ENCODE measurements at regions not wholly inside any gene's neighbourhood (a gene's known extent, or its start where the extent isn't known, plus 50 kb on each side); places are given as distances from the start of the nearest gene placed in this dataset.
"Not testable (repeated sequence)": the region's sequence is repeated elsewhere in the genome, so short reads cannot be mapped to it uniquely, and the experiment has no call there.

DNA sequence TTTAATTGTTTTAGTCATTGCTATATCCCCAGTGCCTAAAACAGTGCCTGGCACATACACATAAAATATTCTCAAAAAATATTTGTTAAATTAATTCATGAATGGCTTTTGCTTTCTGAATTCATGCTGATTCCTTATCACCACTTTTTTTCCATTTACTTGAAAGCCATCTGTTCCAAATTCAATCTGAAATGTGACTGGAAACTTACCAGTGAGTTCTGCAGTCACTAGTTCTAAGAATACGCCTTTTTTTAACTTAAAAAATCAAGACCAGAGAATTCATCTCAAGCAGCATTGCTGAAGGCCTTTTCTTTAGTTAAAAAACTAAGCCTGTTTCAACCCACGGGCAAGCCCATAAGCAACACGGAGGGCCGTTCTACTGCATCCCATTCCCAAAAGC lies 114.0 kb upstream of the ERCC4 start:
- DNase-seq (ENCODE audit: low read depth), result no peak

DNA sequence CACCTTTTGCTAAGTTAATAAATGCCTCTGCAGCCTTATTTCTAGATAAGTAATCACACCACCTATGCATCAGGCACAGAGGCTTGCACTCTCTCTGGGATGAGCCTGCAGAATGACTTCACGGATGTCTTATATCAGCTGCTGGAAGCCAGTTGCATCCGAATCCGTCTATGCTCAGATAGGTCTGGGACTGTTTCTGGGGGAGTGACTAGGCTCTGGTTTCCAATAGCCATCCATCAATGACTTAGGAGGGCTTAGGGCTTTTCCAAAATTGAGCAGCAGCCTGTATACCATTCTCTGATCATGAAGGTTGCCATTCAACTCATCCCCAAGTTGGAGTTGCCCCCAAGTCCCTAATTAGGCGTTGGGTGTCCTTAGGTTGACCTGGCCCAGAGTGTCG lies 113.3 kb upstream of the ERCC4 start:
- DNase-seq (ENCODE audit: low read depth), result no peak

DNA sequence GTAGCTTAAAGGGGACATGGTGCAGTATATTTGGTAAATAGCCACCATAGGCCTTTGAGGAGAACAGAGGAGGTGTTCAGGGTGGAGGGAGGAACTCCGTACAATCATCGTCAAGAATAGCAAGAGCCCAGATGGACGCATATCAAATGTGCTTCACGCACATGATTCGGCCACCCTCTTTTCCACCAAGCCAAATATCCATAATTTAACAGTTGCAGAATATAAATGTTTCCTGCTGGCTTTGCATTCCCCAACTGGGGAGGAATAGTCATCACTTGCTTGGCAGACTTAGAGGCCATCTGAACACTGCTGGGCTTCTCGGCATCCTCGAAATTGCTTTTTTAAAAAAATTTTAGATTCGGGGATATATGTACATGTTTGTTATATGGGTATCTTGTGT lies 111.9 kb upstream of the ERCC4 start:
- DNase-seq (ENCODE audit: low read depth), result no peak

DNA sequence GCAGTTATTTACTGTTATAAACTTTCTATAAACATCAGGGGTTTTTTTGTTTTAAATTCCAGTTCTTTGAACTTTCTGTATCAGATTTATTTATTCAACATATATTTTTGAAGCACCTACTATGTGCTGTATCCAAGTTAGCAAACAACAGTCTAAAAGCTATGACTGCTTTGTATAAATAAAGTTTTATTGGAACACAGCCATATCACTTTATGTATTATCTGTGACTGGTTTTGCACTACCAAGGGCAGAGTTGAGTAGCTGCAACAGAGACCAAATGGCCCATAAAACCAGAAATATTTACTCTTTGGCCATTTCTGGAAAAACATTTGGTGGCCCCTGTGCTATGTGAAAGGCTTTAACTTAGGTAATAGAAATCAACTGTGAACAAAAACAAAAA lies 110.2 kb upstream of the ERCC4 start:
- DNase-seq (ENCODE audit: low read depth), result no peak

DNA sequence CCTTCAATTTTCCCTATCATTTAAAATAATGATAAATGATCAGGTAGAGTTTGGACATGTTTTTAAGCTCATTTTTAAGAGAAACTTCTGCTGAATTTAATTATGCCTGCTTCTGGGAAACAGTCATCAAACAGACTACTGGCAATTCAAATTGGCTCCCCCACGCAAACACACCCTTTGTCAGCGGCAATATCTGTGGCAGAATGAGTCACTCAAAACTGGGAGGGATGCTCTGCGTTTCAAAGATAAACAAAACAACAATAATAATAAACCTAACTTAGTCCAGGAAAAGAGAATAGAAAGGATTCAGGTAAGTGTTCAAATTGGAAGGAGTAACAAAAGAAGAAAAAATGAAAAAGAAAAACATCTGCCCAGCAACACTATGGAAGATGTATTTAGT lies 108.1 kb upstream of the ERCC4 start:
- no peak for DNase-seq (ENCODE audit: low read depth)

DNA sequence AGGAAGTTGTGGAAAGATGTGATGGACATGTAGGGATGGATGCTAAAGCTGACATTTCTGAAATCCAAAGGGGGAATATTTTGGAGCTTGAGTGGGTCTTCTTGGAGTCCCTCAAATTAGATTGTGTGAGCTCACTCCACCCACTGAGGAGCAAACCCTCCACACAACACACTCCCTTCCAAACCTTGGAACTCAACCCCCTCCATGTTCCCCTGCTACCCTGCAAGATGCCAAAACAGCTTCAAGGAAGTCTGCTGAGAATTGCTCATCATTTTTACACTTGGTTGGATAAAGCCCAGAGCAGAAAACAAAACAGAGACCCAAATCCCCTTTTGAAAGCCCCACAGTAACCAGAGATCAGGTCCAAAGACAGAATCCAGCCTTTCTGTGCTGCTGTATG lies 103.3 kb upstream of the ERCC4 start:
- DNase-seq (ENCODE audit: low read depth), result no peak

DNA sequence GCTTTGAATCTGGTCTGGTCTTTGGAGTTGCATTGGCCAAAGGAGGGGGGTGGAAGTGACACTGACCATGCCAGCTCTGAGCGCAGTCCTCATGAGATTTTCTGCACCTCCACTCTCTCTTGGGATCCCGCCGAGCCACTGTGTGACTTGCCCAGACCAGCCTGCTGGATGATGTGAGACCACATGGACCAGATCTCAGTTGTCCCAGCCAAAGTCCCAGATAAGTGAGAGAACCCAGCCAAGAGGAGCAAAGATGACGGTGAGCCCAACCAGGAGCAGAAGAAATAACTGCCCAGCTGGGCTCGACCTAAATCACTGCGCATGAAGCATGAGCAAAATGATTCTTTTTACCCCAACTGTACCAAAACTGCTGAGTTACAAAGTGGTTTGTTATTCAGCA lies 96.5 kb upstream of the ERCC4 start:
- DNase-seq (ENCODE audit: low read depth), result no peak

DNA sequence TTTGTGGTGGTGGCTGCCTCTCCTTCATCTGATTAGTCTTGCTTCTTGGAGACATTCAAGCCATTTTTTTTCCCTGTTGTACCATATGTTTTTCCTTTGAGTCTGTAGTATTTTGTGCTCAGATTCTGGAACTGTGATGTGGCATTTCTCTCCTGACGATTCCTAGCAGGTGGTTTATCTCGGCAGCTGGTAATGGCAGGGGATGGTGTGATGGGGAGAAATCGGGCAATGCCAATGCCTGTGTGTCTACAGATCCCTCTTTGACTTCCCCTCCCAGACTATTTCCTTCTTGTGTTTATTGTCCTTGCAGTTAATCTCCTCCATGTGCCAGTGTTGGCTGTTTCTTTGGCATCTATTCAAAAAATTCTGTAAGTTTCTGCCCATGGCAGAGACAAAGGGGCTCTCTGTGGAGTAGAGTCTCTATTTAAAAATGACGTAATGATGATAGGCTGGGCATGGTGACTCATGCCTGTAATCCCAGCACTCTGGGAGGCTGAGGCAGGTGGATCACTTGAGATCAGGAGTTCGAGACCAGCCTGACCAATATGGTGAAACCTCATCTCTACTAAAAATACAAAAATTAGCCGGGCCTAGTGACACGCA lies 90.2 kb upstream of the ERCC4 start:
- no peak for DNase-seq (ENCODE audit: low read depth)

DNA sequence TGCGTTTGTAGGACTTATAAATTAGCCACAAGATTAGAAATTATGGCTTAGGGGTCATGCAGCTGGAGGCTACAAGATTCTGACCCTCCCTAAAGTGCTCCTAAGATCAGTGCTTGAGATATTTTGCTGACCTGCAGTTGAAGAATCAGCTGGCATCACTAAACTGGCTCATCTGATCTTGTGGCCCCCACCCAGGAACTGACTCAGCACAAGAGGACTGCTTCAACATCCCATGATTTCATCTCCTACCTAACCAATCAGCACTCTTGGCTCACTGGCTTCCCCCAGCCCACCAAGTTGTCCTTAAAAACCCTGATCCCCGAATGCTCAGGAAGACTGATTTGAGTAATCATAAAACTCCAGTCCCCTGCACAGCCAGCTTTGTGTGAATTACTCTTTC lies 86.4 kb upstream of the ERCC4 start:
- DNase-seq (ENCODE audit: low read depth), result no peak

DNA sequence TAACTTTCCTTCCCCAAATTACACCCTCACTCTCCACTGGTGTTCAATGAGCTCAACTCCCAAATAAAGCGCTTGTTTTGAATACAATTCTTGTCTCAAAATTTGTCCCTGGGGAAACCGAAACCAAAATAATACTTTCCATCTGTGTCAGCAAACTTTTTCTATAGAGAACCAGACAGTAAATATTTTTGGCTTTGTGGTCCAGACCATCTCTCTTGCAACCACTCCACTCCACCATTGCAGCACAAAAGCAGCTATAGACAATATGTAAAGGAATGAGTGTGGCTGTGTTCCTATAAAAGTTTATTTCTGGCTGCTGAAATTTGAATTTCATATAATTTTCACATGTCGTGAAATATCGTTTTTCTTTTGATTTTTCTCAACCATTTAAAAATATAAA lies 84.6 kb upstream of the ERCC4 start:
- DNase-seq (ENCODE audit: low read depth), result no peak

DNA sequence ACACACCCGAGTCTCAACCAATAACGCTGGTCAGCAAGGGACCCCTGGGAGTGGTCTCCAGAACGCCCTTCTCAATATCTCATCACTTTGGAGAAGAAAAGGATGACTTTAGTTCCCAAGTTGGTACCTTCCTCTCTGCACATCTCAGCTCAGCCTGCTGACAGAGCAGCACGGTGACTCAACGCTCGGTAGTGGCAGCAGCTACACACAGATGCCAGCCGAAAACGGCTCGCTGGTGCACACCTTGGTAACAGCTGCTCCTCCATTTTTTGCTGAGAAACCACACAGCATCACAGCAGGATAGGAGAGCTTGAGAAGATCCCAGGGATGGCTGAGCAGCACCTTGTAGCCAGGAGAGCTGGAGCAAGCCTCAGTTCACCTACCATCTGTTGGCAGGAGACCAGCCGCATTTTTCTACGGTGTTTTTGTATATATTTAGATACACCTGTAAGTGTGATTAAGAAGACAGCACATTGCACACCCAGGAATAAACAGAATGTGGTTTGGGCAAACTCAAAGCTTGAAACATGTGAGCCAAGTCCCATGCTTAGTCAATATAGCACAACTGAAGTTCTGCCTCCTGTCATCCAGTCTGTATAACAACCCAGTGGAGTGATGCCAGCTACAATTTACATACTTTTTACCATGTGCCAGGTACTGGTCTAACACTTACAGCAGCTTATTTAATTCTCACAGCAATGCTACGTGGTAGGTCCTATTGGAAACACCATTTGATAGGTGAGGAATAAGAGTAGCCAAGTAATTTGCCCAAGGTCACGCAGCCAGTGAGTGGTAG lies 83.8 kb upstream of the ERCC4 start:
- no peak for DNase-seq (ENCODE audit: low read depth)

DNA sequence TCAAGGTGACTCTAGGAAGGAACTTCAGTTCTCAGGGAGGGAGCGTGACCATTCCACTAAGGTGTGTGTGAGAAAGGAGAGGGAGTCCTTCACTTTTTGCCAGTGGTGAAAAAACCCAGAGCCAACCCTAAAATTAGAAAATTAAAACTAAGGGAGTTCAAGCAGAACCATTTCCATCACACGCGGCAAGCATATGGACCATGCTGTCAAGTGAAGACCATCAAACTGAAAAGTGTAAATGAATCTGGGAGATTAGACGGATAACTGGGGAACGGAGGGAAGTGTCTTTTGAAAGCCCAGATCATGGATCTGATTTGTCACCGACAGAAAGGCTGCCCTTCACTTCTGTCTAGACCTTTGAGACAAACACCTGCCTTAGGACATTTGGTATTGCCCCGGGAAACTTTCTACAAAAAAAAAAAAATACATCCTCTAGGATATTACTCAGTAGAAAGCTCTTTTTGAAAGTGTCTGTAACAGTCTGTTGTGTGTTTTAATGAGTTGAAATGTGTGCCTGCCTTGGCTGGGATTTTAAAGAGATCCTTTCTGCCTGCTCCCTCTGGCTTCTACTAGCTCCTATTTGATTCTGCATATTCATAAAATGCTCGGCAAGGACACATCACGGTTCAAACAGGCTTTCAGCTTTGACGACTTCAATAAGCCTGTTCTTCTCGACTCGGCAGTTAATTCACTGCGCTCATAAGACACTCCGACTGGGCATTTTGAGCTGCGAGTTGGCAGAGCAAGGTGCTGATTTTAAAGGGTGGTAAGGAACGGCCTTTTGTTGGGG lies 81.4 kb upstream of the ERCC4 start:
- no peak for DNase-seq (ENCODE audit: low read depth)

DNA sequence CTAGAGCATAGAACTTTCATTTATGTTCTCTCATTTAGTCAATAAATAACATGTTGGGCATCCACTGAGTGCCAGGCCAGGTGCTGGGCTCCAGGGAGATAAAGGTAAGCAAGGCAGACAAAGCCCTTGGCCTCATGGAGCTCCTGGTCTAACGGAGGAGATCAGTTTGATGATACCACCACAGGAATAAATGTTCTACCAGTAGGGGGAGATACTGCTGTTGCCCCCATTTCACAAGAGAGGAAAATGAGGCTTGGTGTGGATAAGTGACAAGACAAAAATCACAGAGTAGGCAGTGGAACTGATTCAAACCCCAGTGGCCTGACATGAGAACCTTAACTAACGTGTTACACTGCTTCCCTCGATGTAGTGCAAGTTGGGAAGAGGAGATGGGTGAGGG lies 80.4 kb upstream of the ERCC4 start:
- DNase-seq (ENCODE audit: low read depth), result no peak

DNA sequence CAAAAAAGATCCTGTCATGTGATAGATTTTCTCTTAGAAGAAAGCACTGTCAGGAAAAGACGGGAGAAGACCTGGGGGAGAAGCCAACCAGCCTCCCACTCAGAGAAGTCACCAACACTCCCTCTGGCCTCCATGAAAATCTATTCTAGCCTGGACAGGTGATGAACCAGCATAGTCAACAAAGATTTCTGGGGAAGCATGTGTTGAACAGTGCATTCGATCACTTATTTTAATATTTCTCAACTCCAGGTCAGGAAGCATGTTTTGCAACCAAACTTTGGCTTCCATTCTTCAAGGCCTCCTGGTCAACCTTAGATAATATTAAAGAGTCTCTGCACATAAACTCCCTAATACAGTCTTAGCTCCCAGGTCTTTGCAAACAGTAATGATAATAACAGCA lies 74.7 kb upstream of the ERCC4 start:
- DNase-seq (ENCODE audit: low read depth), result no peak

DNA sequence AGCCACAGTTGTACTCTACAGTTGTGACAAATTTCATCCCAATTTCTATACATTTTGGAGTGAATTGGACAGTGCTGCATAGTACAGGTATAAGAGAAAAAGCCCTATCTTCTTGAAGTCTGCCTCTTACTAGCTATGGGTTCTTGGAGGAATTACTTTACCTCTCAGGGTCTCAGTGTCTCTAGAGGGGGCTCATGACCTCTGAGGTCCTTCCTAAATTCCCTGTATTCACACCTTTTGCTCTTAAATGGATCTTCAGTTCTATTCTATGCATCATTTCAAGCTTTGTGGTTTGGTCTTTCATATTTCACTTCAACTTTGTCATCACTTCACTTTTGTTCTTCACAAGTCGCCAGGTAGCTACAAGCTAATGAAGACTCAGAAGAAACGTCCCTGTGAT lies 71.2 kb upstream of the ERCC4 start:
- no peak for DNase-seq (ENCODE audit: low read depth)

DNA sequence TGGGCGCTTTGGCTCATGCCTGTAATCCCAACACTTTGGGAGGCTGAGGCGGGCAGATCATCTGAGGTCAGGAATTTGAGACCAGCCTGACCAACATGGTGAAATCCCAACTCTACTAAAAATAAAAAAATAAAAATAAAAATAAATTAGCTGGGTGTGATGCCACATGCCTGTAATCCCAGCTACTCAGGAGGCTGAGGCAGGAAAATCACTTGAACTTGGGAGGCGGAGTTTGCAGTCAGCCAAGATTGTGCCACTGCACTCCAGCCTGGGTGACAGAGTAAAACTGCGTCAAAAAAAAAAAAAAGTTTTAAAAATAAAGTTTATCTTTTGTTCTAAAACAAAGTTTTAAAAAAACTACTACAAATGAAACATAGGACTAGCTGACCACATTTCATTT lies 69.8 kb upstream of the ERCC4 start:
- DNase-seq (ENCODE audit: low read depth), result not testable (repeated sequence)

DNA sequence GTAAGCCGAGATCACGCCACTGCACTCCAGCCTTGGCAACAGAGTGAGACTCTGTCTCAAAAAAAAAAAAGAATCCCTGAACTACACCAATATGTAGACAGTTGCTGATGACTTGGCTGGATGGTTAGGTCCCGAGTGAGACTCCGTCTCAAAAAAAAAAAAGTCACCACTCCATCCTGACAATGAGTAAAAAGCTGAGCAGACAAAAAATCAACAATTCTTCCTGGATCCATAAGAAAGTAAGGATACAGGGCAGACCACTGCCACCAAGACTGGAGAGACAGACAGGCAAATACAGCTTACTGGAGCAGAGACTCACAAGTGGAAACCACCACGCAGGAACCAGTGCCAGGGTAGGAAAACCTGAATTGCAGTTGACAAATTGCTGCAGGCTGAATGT lies 67.1 kb upstream of the ERCC4 start:
- no peak for DNase-seq (ENCODE audit: low read depth)

DNA sequence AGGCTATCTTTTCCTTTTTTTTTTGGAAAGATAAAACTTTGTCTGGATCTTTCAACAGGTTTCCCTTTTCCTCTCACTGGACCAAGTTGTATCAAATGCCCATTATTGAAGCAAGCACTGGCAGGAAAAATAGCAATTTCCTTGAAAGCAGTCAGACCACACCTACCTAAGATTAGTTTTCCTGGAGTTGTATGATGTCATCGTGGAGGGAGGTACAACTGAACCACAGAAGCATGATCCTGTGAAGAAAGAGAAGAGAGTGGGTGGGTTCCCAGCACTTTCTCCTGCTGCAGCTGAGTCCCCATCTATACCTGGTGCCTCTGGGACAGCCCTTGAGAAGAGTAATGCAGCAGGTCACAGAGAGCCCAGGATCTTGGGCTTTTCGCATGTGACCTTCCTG lies 63.6 kb upstream of the ERCC4 start:
- DNase-seq (ENCODE audit: low read depth), result no peak

DNA sequence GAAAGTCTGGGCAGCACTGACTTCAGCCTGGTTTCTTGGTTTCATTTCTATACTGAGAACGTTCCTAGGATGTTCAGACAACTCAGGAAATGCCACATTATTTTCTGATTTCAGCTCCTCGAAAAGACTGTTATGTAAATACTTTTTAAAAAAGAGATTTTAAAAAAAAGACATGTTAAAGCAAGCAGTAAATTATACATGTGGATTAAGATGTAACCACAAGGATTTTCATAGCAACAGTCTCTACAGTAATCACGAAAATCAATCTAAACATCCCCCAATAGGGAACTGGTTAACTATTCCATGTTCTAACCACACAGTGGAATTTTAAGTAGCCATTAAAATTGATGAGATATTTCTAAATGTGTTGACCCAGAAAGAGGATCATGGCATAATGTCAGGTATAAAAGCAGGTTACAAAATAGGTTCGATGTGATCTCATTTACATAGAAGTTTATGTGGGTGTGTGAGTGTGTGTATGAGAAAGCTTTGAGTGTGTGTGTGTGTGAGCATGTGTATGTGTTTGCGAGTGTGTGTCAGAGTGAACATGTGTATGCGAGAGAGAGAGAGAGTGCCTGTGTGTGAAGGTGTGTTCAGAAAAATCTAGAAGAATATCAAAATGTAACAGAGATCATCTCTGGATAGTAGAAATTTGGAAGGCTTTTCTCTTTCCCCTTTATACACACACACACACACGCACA lies 63.0 kb upstream of the ERCC4 start:
- no peak for DNase-seq (ENCODE audit: low read depth)

DNA sequence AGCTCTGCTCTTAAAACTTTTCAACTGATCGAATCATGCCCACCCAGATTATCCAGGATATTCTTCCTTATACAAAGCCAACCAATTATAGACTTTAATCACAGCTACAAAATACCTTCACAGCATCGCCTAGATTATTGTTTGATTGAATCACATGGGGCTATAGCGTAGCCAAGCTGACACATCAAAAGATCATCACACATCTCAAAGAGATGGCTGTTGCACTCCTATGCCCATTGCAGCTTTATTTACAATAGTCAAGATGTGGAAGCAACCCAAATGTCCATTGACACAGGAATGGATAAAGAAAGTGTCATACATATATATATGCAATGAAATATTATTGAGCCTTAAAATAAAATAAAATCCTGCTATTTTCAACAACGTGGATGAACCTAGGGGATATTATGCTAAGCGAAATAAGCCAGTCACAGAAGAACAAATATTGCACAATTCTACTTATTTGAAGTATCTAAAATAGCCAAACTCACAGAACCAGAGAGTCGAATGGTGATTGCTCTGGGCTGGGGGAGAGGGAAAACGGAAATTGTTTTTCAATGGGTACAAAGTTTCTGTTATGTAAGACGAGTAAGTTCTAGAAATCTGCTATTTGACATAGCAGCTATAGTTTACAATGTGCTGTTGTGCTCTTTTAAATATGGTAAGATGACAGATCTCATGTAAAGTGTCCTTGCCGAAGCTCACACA lies 60.9 kb upstream of the ERCC4 start:
- DNase-seq (ENCODE audit: low read depth), result no peak

DNA sequence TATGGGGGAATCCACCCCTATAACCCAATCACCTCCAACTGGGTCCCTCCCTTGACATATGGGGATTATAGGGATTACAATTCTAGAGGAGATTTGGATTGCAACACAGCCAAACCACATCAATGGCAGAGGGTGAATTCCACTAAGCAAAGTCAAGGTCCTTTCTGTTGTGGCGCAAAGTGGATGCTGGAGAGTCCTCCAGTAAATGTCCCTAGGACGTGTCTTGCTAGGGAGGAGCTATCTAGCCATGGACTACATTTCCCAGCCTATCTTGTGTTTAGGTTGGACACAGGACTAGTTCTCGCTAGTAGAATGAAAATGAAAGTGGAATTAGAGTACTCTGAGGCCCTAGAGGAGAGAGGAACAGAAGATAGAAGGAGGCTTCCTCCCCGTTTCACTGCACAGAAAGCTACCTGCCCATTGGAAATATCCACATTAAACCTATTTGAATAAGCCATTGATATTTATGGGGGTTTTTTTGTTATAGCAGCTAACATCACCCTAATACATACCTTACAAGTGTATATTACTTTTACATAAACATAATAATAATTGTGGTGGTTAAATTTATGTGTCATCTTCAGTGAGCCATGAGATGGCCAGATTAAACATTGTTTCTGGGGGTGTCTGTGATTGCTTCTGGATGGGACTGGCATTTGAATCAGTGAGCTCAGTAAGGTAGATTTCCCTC lies 56.7 kb upstream of the ERCC4 start:
- peak; percentile 3 for DNase-seq (ENCODE audit: low read depth)

All from amniotic epithelial cell (primary cell).